ENCODE measurements at regions not wholly inside any gene's neighbourhood (a gene's known extent, or its start where the extent isn't known, plus 50 kb on each side); places are given as distances from the start of the nearest gene placed in this dataset.
"Not testable (repeated sequence)": the region's sequence is repeated elsewhere in the genome, so short reads cannot be mapped to it uniquely, and the experiment has no call there.

DNA sequence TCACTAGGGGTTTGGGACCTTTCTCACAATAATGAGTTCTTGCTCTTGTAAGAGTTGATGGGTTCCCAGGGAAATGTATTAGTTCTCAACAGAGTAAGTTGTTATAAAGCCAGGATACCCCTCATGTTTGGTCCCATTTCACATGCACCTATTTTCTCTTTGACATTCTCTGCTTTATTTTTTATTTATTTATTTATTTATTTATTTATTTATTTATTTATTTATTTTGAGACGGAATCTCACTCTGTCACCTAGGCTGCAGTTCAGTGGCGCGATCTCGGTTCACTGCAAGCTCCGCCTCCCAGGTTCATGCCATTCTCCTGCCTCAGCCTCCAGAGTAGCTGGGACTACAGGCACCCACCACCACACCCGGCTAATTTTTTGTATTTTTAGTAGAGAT is 52.2 kb downstream of the ACTRT1 start:
- not testable (repeated sequence) for H3K4me1 ChIP-seq; H3K27ac ChIP-seq; H3K9me3 ChIP-seq (replicated peaks); H3K27me3 ChIP-seq; H3K4me3 ChIP-seq; DNase-seq; H3K36me3 ChIP-seq

DNA sequence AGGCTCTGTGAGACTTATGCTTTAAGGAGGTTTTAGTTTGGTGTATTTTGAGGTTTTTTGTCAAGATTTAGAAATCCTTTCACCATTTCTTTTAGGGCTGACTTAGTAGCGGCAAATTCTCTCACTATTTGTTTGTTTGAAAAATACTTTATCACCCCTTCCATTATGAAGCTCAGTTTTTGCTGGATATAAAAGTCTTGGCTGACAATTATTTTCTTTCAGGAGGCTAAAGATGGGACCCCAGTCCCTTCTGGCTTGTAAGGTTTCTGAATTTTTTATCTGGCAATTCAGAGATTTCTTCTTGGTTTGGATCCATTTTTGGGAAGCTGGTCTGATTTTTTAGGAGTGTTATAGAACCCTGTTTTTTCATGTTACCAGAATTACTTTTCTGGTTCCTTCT is 88.5 kb downstream of the ACTRT1 start:
- Histone ChIP-seq H3K4me3 (no peak overlapping the region), H3K4me1 (no peaks in the 10 kb centered on the region), H3K9me3 (replicated peaks) (no peaks in the 10 kb centered on the region), H3K27ac (no peak overlapping the region), H3K36me3 (no peaks in the 10 kb centered on the region), H3K27me3 (no peaks in the 10 kb centered on the region)
- no peak for DNase-seq

DNA sequence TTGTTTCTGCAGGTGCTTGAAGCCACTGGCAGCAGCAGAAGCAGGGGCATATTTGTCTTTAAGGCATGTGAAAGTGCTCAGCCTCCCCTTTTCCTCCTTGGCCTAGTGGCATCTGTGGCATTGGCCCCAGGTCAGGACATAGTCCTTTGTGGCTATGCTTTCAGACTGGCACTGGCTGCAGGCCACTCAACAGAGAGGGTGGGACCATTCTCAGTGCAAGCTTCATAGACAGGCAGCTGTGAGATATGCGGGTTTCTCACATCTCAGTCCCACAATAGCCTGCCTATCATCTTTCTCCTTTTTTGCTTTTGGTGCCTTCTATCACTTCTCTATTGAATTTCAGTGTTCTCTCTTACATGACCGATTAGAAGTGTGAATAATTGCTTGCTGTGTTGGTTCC is 104.8 kb downstream of the ACTRT1 start:
- DNase-seq = peak in 1 of 2 experiments; percentile 14
- Histone ChIP-seq H3K27ac (no peak overlapping the region), H3K9me3 (replicated peaks) (no peaks in the 10 kb centered on the region), H3K4me3 (no peak overlapping the region), H3K4me1 (peaks cover 14% of the 10 kb centered on the region), H3K27me3 (no peaks in the 10 kb centered on the region), H3K36me3 (no peaks in the 10 kb centered on the region)

DNA sequence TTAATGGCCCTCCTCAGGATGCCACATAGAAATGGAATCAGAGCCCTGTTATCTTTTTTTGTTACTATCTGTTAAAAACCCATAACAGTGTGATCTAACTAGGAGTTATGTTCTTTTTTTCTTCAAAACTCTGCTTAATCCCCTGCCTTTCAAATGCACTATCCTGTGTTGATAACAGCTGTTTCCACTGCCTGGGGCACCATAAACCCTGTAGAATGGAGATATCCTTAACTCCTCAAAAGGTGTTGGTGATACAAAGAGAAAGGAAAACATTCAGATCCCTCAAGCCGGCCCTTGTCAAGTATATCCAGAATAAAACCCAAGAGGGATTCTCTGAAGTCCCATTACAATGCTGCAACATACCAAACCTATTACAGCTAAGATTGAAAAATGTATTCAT is 108.6 kb downstream of the ACTRT1 start:
- Histone ChIP-seq H3K27me3 (no peaks in the 10 kb centered on the region), H3K36me3 (no peaks in the 10 kb centered on the region), H3K4me3 (no peak overlapping the region), H3K27ac (no peak overlapping the region), H3K4me1 (peaks cover 14% of the 10 kb centered on the region), H3K9me3 (replicated peaks) (no peaks in the 10 kb centered on the region)
- peak; percentile 17 to 61 for DNase-seq

DNA sequence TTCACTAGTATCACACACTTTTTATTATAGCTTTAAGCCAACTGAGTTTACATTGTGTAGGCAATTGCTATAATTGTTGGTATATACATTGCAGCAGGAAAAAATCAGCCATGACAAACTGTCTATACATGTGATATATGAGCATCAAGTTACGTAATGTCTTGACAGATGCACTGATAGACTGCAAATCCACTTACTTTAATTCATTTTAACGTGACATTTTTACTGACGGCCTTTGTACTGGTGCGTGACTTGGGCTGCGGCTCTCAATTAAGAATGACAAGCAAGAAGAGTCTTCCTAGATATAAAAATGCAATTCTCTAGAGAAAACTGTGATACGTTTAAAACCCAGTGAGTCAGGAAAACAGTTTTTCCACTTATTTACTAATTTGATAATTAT is 143.8 kb downstream of the ACTRT1 start:
- no peaks in the 10 kb centered on the region for H3K27me3 ChIP-seq

DNA sequence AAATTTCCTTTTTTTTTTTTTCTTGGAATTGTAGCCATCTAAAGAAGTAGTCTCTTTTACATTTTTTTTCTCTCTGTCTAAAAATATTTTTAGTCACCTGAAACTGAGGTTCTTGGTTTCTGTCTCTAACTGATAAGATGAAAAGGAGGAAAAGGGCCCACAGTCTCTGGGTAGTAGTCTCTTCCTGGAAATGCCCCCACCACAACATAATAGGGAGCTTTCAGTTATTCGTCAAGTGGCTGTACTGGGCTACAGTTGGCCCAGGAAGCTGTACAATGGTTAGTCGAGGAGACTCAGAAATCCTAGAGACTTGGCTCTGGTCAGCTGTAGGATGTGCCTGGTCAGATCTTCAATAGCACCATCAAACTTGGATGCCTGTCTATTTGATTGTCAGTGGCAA is 163.4 kb downstream of the ACTRT1 start:
- Histone ChIP-seq H3K27ac (no peak overlapping the region), H3K27me3 (no peaks in the 10 kb centered on the region), H3K4me1 (no peaks in the 10 kb centered on the region), H3K36me3 (no peaks in the 10 kb centered on the region), H3K4me3 (no peak overlapping the region), H3K9me3 (replicated peaks) (no peaks in the 10 kb centered on the region)
- no peak for DNase-seq

More for the DNA sequence above, 143.8 kb downstream of the ACTRT1 start:
- DNase-seq = no peak
- H3K27ac ChIP-seq = no peak overlapping the region
- H3K9me3 ChIP-seq (replicated peaks) = no peaks in the 10 kb centered on the region
- no peaks in the 10 kb centered on the region for H3K4me1 ChIP-seq
- no peaks in the 10 kb centered on the region for H3K36me3 ChIP-seq
- no peak overlapping the region for H3K4me3 ChIP-seq

DNA sequence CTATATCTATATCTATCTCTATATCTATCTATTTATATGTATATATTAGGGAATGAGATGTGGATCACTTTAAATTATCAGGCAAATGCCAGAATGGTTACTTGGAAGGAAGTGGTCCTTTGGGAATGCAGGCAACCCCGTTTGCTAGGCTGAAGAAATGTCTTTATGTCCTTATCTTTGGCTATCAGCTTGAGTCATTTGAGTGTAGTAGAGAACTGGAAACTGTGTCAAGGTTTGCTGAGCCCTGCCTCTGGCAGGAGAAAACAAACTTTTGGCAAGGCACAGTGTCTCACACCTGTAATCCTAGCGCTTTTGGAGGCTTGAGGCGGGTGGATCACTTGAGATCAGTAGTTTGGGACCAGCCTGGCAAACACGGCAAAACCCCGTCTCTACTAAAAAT is 167.3 kb downstream of the ACTRT1 start:
- H3K4me1 ChIP-seq = no peaks in the 10 kb centered on the region
- no peak overlapping the region for H3K27ac ChIP-seq
- no peak overlapping the region for H3K4me3 ChIP-seq
- H3K36me3 ChIP-seq = no peaks in the 10 kb centered on the region
- no peak for DNase-seq
- no peaks in the 10 kb centered on the region for H3K9me3 ChIP-seq (replicated peaks)
- no peaks in the 10 kb centered on the region for H3K27me3 ChIP-seq

DNA sequence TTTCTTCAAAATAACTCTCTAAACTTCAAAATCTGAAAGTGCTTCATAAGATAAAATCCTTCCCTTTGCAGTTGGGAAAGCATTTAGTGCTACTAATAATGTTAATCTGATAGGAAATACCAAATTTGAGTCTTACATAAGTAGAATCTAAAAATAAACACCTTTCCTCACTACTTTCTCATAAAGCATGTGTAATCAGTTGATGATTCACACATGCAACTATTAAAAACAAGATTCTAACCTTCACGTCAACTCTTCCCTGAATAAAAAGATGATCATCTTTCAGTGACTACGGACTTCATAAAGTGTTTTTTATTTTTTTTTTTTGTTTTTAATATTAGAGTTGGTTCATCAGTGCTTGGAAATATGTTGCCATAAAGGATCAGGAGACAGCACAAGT is 172.6 kb downstream of the ACTRT1 start:
- H3K4me3 ChIP-seq = no peak overlapping the region
- no peak overlapping the region for H3K27ac ChIP-seq
- DNase-seq = no peak
- peaks cover 9% of the 10 kb centered on the region; the same call in 1 of the 2 replicates for H3K4me1 ChIP-seq
- no peaks in the 10 kb centered on the region for H3K9me3 ChIP-seq (replicated peaks)
- H3K36me3 ChIP-seq = no peaks in the 10 kb centered on the region
- H3K27me3 ChIP-seq = no peaks in the 10 kb centered on the region

DNA sequence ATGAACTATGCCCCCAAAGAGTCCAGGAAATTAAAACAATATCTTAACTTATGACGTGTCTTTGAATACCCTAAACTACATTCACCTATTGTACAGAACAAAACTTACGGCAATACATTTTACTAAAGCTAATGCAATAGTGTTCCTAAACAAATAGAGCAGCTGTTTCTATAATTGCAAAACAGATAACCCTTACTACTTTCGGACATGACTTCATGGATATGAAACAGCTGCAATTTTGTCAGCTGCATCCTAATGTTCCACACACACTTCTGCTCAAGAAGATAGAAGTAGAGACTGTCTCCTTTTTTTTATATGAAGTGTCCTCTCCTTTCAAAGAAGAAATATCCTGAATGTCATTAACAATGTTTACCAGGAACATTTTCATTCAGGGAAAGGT is 174.9 kb downstream of the ACTRT1 start:
- H3K4me3 ChIP-seq = peak overlapping the region; percentile 59
- peak; percentile 33 to 81 for DNase-seq
- no peaks in the 10 kb centered on the region for H3K27me3 ChIP-seq
- peak overlapping the region; percentile 95 for H3K27ac ChIP-seq
- no peaks in the 10 kb centered on the region for H3K36me3 ChIP-seq
- H3K9me3 ChIP-seq (replicated peaks) = no peaks in the 10 kb centered on the region
- peaks cover 9% of the 10 kb centered on the region; the same call in 1 of the 2 replicates for H3K4me1 ChIP-seq

DNA sequence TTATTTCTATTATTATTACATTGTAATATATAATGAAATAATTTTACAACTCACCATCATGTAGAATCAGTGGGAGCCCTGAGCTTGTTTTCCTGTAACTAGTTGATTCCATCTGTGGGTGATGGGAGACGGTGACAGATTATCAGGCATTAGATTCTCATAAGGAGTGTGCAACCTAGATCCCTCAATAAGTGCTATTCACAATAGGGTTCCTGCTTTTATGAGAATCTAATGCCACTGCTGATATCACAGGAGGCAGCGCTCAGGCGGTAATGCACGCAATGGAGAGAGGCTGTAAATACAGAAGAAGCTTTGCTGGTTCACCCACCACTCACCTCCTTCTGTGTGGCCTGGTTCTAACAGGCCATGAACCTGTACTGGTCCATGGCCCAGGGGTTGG is 178.6 kb downstream of the ACTRT1 start:
- Histone ChIP-seq H3K4me1 (peaks cover 5% of the 10 kb centered on the region; the same call in 1 of the 2 replicates), H3K9me3 (replicated peaks) (no peaks in the 10 kb centered on the region), H3K27me3 (no peaks in the 10 kb centered on the region), H3K27ac (no peak overlapping the region), H3K4me3 (no peak overlapping the region), H3K36me3 (no peaks in the 10 kb centered on the region)
- DNase-seq = no peak

DNA sequence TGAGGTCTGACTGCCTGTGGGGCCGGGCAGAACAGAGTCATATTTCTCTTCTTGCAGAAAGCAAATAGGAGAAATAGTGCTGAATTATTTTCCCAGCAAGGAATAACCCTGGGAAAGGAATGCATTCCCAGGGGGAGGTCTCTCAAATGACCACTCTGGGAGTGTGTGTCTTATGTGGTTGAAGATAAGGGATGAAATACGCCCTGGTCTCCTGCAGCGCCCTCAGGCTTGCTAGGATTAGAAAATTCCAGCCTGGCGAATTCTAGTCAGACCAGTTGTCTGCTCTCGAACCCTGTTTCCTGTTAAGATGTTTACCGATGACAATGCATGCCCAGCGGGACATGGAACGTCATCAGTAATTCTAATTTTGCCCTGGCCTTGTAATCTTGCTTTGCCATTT is 185.3 kb downstream of the ACTRT1 start:
- H3K36me3 ChIP-seq; H3K27ac ChIP-seq; H3K27me3 ChIP-seq; H3K9me3 ChIP-seq (replicated peaks); H3K4me1 ChIP-seq; H3K4me3 ChIP-seq: not testable (repeated sequence)
- DNase-seq = peak; percentile 46 to 51

DNA sequence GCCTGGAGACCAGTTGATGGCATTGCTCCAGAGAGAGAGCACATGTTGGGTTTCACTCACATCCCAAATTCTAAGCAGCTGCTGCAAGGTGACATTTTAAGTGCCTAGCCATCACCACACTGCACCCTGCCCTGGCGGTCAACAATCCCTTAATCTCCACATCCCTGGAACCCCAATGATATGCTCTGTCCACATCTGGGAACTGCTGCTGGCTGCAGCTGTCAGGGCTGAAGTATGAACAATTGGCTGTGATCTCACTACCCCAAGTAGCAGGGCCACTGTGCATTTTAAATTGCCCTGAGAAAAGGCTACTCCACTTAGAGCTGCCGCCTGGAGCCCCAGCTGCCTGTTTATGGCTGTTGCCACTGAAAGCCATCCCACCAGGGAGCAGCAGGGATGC is 190.6 kb downstream of the ACTRT1 start:
- DNase-seq = peak; percentile 80 to 93
- H3K4me3 ChIP-seq = no peak overlapping the region
- H3K36me3 ChIP-seq = no peaks in the 10 kb centered on the region
- H3K27me3 ChIP-seq = no peaks in the 10 kb centered on the region
- peak overlapping the region; percentile 79 for H3K27ac ChIP-seq
- H3K9me3 ChIP-seq (replicated peaks) = no peaks in the 10 kb centered on the region; the same call in 1 of the 2 replicates
- peaks cover 33% of the 10 kb centered on the region for H3K4me1 ChIP-seq

Data from SJCRH30 (cell line).